GM11168 (cell line): ENCODE measurements at regions not wholly inside any gene's neighbourhood (a gene's known extent, or its start where the extent isn't known, plus 50 kb on each side); places are given as distances from the start of the nearest gene placed in this dataset.

Experiments used
- in situ Hi-C: fragments of 300-500 bp; cut with MboI; formaldehyde crosslinking; loops from one replicate; pipeline ENCODE4 v1.12.0; 2022; ENCODE audit warnings: low sequenced_read_pairs; ENCODE audit not compliant: unreplicated experiment

GRCh38 chr13:53907891-53908290 is 879.3 kb downstream of the OLFM4 start:
- in situ Hi-C loops: no loop called here

DNA sequence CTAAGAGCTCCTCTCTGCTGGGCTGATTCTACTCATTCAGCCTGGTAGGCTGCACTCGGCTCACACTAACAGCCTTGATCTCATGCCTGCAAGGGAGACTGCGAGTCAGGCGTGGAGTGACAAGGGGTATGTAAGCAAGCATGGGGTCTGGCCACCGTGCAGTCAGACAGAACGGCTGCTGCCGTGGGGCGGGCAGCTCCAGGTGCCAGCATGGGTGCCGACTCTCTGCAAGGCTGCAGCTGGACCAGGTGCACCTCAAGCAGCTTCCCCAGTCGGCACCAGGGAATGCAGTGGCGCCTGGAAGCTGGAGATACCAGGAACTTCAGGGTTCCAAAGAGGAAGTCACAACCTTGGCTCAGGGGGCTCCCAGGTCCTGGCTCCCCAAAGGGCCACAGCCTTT is 892.3 kb downstream of the OLFM4 start:
- in situ Hi-C loops: no loop called here

DNA sequence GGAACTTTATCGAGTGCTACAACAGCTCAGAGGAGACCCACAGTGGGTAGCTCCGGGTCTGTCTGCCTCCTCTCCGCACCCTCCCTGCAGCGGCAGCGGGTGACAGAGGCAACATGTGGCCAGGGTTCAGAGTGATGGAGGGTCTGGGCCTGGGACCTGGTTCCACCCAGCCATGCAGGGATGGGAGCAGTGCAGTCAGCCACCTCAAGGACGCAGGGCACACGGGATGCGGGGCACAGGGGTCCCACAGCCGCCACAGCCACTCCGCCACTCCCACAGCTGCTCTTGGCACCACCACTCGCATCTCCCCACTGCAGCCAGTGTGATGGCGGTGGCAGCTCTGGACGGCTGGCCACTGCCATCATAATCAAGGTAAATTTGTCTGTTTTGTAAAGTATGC is 892.9 kb downstream of the OLFM4 start:
- in situ Hi-C loops: no loop called here

- in situ Hi-C loops: no loop called here
Observed at GRCh38 chr13:53941588-53942190, 913.1 kb downstream of the OLFM4 start.

- in situ Hi-C loops: no loop called here
Observed at GRCh38 chr13:53946500-53946899, 917.9 kb downstream of the OLFM4 start.

GRCh38 chr13:53953183-53953582 is 924.6 kb downstream of the OLFM4 start:
- in situ Hi-C loops: no loop called here
